ENCODE measurements at regions not wholly inside any gene's neighbourhood (a gene's known extent, or its start where the extent isn't known, plus 50 kb on each side); places are given as distances from the start of the nearest gene placed in this dataset.

DNA sequence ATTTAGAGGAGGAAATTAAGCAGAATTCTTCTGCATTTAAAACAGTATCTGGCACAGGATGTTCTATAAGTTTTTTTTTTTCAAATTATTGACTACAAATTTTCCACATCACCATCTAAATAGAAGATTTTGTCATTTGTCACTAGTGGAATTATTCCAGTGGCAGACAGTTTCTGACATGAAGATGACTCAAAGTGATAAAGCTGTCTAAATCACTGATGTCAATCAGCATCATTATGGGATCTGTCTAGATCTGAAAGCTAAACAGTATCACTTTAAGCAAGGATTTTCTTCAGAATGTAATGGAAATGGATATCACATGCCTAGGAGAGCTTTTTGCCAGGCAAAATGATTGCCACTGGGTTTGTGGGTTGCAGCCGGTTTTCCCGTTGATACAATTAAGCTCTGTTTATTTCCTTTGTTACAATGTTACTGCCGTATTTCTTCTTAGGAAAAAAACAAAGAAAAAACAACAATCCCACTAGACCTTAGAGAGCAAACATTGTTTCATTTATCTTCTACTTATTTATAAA is 1657.0 kb upstream of the PRR20A start:
- no peak for TF ChIP-seq CTCF (IDR thresholded peaks at IDR 0.05 in 8 of 11, conservative IDR thresholded peaks at IDR 0.05 in 3 of 11)
- no peak for TF ChIP-seq POLR2A (IDR thresholded peaks at IDR 0.05)
- TF ChIP-seq POLR2AphosphoS5 (IDR thresholded peaks at IDR 0.05): no peak

Measured in spleen (tissue), 7 donors.